K562 (cell line): ENCODE measurements at regions not wholly inside any gene's neighbourhood (a gene's known extent, or its start where the extent isn't known, plus 50 kb on each side); places are given as distances from the start of the nearest gene placed in this dataset.

Source experiments
- ATAC-seq: fragments of 200-7000 bp; cut with Tn5 transposase; 3 replicates; pipeline ENCODE4 v1.9.1; 2020; ENCODE audit warnings: moderate library complexity
- BruUV-seq: library from RNA; stranded (reverse); fragments of 400-500 nt; replicated peaks from 2 replicates; lab custom pipeline; 2021; lab: Mats Ljungman, UMichigan
- CTCF ChIA-PET: fragments of 300-600 bp; formaldehyde crosslinking; extraction: SDS; loops from one replicate; lab custom pipeline; 2021; ENCODE audit warnings: low intra/inter-chr PET ratio; lab: Yijun Ruan, JAX
- POLR2A ChIA-PET: fragments of 300-600, 350-650 bp; sonication (Branson Sonifier 250); formaldehyde crosslinking; extraction: SDS; loops from one replicate; lab custom pipeline; 2021; ENCODE audit warnings: antibody characterized with exemption, inconsistent platforms; lab: Yijun Ruan, JAX
- DNase-seq, 4 experiments: peaks; one replicate each; pipeline versions ENCODE4 v3.0.0 to v3.0.0-alpha.2; 2011 to 2018; ENCODE audit warnings: low spot score in 3 of 4, mixed read lengths in 3 of 4; ENCODE audit errors: extremely low read depth in 1 of 4
- FAIRE-seq: peaks from 2 replicates; lab custom pipeline; 2011; peaks lifted over from hg19 to GRCh38; lab: Jason Lieb, UNC
- H2AFZ ChIP-seq: 2 replicates; pipeline ENCODE4 v1.6.0; 2011; ENCODE audit warnings: low read depth, low read length, control low read depth, inconsistent platforms
- H3K27ac ChIP-seq: fragments of 200-600 bp; 3 replicates; pipeline ENCODE4 v1.8.0; 2011; ENCODE audit warnings: low read depth, mild to moderate bottlenecking, control low read depth, inconsistent platforms, low read length, moderate library complexity, mixed read lengths; ENCODE audit errors: extremely low read depth
- H3K27me3 ChIP-seq, 2 experiments: fragments of 300-600 bp in 1 of 2; 2 replicates in 1 of 2; 3 replicates in 1 of 2; pipeline versions ENCODE4 v1.6.0 to v1.8.0; 2011; ENCODE audit warnings: inconsistent platforms in 2 of 2, low read length in 2 of 2, mild to moderate bottlenecking in 1 of 2, mixed read lengths in 1 of 2, moderate library complexity in 1 of 2; ENCODE audit not compliant: control insufficient read depth in 2 of 2, insufficient read depth in 2 of 2
- H3K36me3 ChIP-seq: fragments of 300-600 bp; 3 replicates; pipeline ENCODE4 v1.8.0; 2011; ENCODE audit warnings: mild to moderate bottlenecking, low read length, inconsistent platforms; ENCODE audit not compliant: control insufficient read depth, insufficient read depth
- H3K4me1 ChIP-seq, 2 experiments: fragments of 200-600 bp in 1 of 2; replicated peaks in 1 of 2; 2 replicates in 1 of 2; 3 replicates in 1 of 2; pipeline versions ENCODE4 v1.5.1 to v1.8.0; 2011; ENCODE audit warnings: inconsistent platforms in 2 of 2, low read length in 2 of 2, mild to moderate bottlenecking in 1 of 2, mixed read lengths in 1 of 2, moderate library complexity in 1 of 2; ENCODE audit not compliant: control insufficient read depth in 2 of 2, insufficient read depth in 2 of 2
- H3K4me2 ChIP-seq: 2 replicates; pipeline ENCODE4 v1.6.1; 2011; ENCODE audit warnings: low read length, control low read depth, inconsistent platforms, mixed read lengths; ENCODE audit not compliant: insufficient read depth
- H3K4me3 ChIP-seq: fragments of 200-600 bp; sonication (generic), shearing (Covaris generic); 2 replicates; pipeline ENCODE4 v1.5.1; 2016; ENCODE audit warnings: control low read depth, inconsistent platforms
- H3K79me2 ChIP-seq: fragments of 200-600 bp; 3 replicates; pipeline ENCODE4 v1.8.0; 2011; ENCODE audit warnings: low read length, inconsistent platforms; ENCODE audit not compliant: control insufficient read depth, insufficient read depth
- H3K9ac ChIP-seq, 2 experiments: 2 replicates each; pipeline versions ENCODE4 v1.6.0 to v1.6.1; 2011; ENCODE audit warnings: low read depth in 2 of 2, low read length in 2 of 2, control low read depth in 1 of 2, inconsistent platforms in 1 of 2, mild to moderate bottlenecking in 1 of 2, mixed read lengths in 1 of 2; ENCODE audit not compliant: insufficient read depth in 1 of 2
- H3K9me1 ChIP-seq: one replicate; pipeline ENCODE4 v1.6.0; 2011; ENCODE audit warnings: inconsistent platforms, mild to moderate bottlenecking, low read length, moderate library complexity; ENCODE audit not compliant: control insufficient read depth, insufficient read depth
- H3K9me3 ChIP-seq: replicated peaks from 2 replicates; pipeline ENCODE4 v1.5.1; 2011; ENCODE audit warnings: low read depth, low read length, inconsistent platforms; ENCODE audit not compliant: control insufficient read depth, insufficient read depth
- H4K20me1 ChIP-seq: replicated peaks from 2 replicates; pipeline ENCODE4 v1.6.1; 2011; ENCODE audit warnings: low read length, inconsistent platforms, mixed read lengths; ENCODE audit not compliant: control insufficient read depth, insufficient read depth
- ZNF407 ChIP-seq: fragments of 450-650 bp; IDR thresholded peaks from 2 replicates; pipeline ENCODE4 v1.6.1; 2016; ENCODE audit warnings: low read depth
- in situ Hi-C: fragments of 300-500 bp; cut with MboI; formaldehyde crosslinking; loops from 4 replicates; pipeline ENCODE4 v1.15.0; 2018; ENCODE audit warnings: inconsistent platforms, mixed read lengths
- intact Hi-C: fragments of 100-400 bp; cut with micrococcal nuclease; formaldehyde crosslinking; loops from 2 replicates; pipeline ENCODE4 v1.14.2; 2022

GRCh38 chr2:153218851-153219250 lies 259.7 kb downstream of the RPRM start:
- Histone ChIP-seq H3K27me3 (no peaks in the 10 kb centered on the region), H3K4me1 (no peaks in the 10 kb centered on the region; a peak in 1 of 5 replicates), H4K20me1 (no peaks in the 10 kb centered on the region), H3K27ac (no peak overlapping the region), H3K4me3 (no peak overlapping the region), H3K4me2 (no peak overlapping the region), H3K9me1 (no peaks in the 10 kb centered on the region), H3K9ac (no peak overlapping the region), H3K79me2 (no peaks in the 10 kb centered on the region), H3K9me3 (no peaks in the 10 kb centered on the region), H3K36me3 (no peaks in the 10 kb centered on the region), H2AFZ (no peak overlapping the region)
- BruUV-seq: no TSS peak
- in situ Hi-C loops: no loop called here
- ATAC-seq (no peak), FAIRE-seq (no peak), DNase-seq (no peak)
- intact Hi-C loops: no loop called here
- no peak for TF ChIP-seq ZNF407
- ChIA-PET CTCF (no interaction called here), POLR2A (no interaction called here)
